Liver (tissue), 8 donors: ENCODE measurements at regions not wholly inside any gene's neighbourhood (a gene's known extent, or its start where the extent isn't known, plus 50 kb on each side); places are given as distances from the start of the nearest gene placed in this dataset.

ENCODE experiments used
- DNase-seq: peaks from one replicate; pipeline ENCODE4 v3.0.0-alpha.2; 2017; ENCODE audit warnings: low spot score
- H3K27ac ChIP-seq, 2 donors: one replicate each; pipeline ENCODE4 v1.7.0; 2013; ENCODE audit warnings: inconsistent platforms in 2 of 2, low read length in 2 of 2, control low read depth in 1 of 2, low read depth in 1 of 2, mild to moderate bottlenecking in 1 of 2
- H3K27me3 ChIP-seq, 4 donors: one replicate each; pipeline versions ENCODE4 v1.6.1 to v1.7.0; 2013; ENCODE audit warnings: low read length in 3 of 4, inconsistent platforms in 1 of 4, mild to moderate bottlenecking in 1 of 4, moderate library complexity in 1 of 4; ENCODE audit not compliant: control insufficient read depth in 4 of 4, insufficient read depth in 4 of 4
- H3K36me3 ChIP-seq, 4 donors: one replicate each; pipeline versions ENCODE4 v1.6.1 to v1.7.0; 2013; ENCODE audit warnings: low read length in 3 of 4, mild to moderate bottlenecking in 3 of 4, low read depth in 1 of 4, moderate library complexity in 1 of 4; ENCODE audit not compliant: control insufficient read depth in 4 of 4, insufficient read depth in 3 of 4
- H3K4me1 ChIP-seq, 4 donors: one replicate each; pipeline versions ENCODE4 v1.6.1 to v1.7.0; 2013; ENCODE audit warnings: low read length in 3 of 4, mild to moderate bottlenecking in 3 of 4, moderate library complexity in 1 of 4; ENCODE audit not compliant: control insufficient read depth in 4 of 4, insufficient read depth in 4 of 4
- H3K4me3 ChIP-seq, 3 donors: one replicate each; pipeline versions ENCODE4 v1.6.1 to v1.7.0; 2013; ENCODE audit warnings: low read length in 3 of 3, control low read depth in 1 of 3, low read depth in 1 of 3, mild to moderate bottlenecking in 1 of 3
- H3K9ac ChIP-seq, 2 donors: one replicate each; pipeline ENCODE4 v1.7.0; 2013; ENCODE audit warnings: low read length in 2 of 2, mild to moderate bottlenecking in 2 of 2, moderate library complexity in 2 of 2, control low read depth in 1 of 2, low read depth in 1 of 2
- H3K9me3 ChIP-seq, 4 donors: one replicate each; pipeline versions ENCODE4 v1.6.1 to v1.7.0; 2013; ENCODE audit warnings: low read length in 3 of 4; ENCODE audit not compliant: control insufficient read depth in 4 of 4
- EGR1 ChIP-seq, 2 donors: IDR thresholded peaks; 2 replicates each; pipeline ENCODE4 v1.6.1; 2016 to 2018; ENCODE audit warnings: antibody characterized with exemption in 2 of 2, low read depth in 2 of 2
- FOXA1 ChIP-seq: IDR thresholded peaks from 2 replicates; pipeline ENCODE4 v1.6.1; 2016; ENCODE audit warnings: antibody characterized with exemption
- FOXA2 ChIP-seq: IDR thresholded peaks from 2 replicates; pipeline ENCODE4 v1.6.1; 2016; ENCODE audit warnings: antibody characterized with exemption
- GABPA ChIP-seq, 2 donors: IDR thresholded peaks in 1 of 2; conservative IDR thresholded peaks in 1 of 2; 2 replicates each; pipeline ENCODE4 v1.6.1; 2016; ENCODE audit warnings: antibody characterized with exemption in 2 of 2, mild to moderate bottlenecking in 1 of 2, moderate library complexity in 1 of 2
- HNF4A ChIP-seq, 2 donors: conservative IDR thresholded peaks; 2 replicates each; pipeline ENCODE4 v1.6.1; 2016; ENCODE audit warnings: antibody characterized with exemption in 2 of 2, mild to moderate bottlenecking in 2 of 2
- HNF4G ChIP-seq: IDR thresholded peaks from 2 replicates; pipeline ENCODE4 v1.6.1; 2016; ENCODE audit warnings: antibody characterized with exemption
- JUND ChIP-seq, 2 donors: IDR thresholded peaks; 2 replicates each; pipeline ENCODE4 v1.6.1; 2016; ENCODE audit warnings: antibody characterized with exemption in 2 of 2
- NR2F2 ChIP-seq: IDR thresholded peaks from 2 replicates; pipeline ENCODE4 v1.6.1; 2016; ENCODE audit warnings: antibody characterized with exemption
- RAD21 ChIP-seq, 2 donors: IDR thresholded peaks; 2 replicates each; pipeline ENCODE4 v1.6.1; 2016; ENCODE audit warnings: antibody characterized with exemption in 2 of 2, mild to moderate bottlenecking in 2 of 2
- RXRA ChIP-seq, 2 donors: IDR thresholded peaks; 2 replicates each; pipeline ENCODE4 v1.6.1; 2017 to 2018; ENCODE audit warnings: antibody characterized with exemption in 2 of 2, mild to moderate bottlenecking in 1 of 2
- SP1 ChIP-seq: IDR thresholded peaks from 2 replicates; pipeline ENCODE4 v1.6.1; 2018; ENCODE audit warnings: antibody characterized with exemption, mild to moderate bottlenecking
- TAF1 ChIP-seq: conservative IDR thresholded peaks from 2 replicates; pipeline ENCODE4 v1.6.1; 2016; ENCODE audit warnings: antibody characterized with exemption, mild to moderate bottlenecking
- YY1 ChIP-seq: IDR thresholded peaks from 2 replicates; pipeline ENCODE4 v1.6.1; 2016; ENCODE audit warnings: antibody characterized with exemption, mild to moderate bottlenecking
- WGBS: extraction: QIAGEN DNeasy Blood & Tissue Kit; methylation state at CpG from one replicate; pipeline ENCODE4 v1.1.7; 2013; 5-methylcytosine and 5-hydroxymethylcytosine counted together
- TF ChIP-seq, protein P1 (sequence below): IDR thresholded peaks from 2 replicates; pipeline ENCODE4 v1.6.1; 2016; ENCODE audit warnings: antibody characterized with exemption
- TF ChIP-seq, protein P2 (sequence below): IDR thresholded peaks from 2 replicates; pipeline ENCODE4 v1.6.1; 2016; ENCODE audit warnings: antibody characterized with exemption, mild to moderate bottlenecking
- TF ChIP-seq, protein P3 (sequence below): IDR thresholded peaks from 2 replicates; pipeline ENCODE4 v1.6.1; 2016; ENCODE audit warnings: antibody characterized with exemption
- TF ChIP-seq, protein P4 (sequence below): fragments of 150-350 bp; IDR thresholded peaks from 2 replicates; pipeline ENCODE4 v1.5.1; 2017; ENCODE audit warnings: improper control_type of control experiment, low read depth, low read length; ENCODE audit not compliant: missing input control
- TF ChIP-seq, protein P5 (sequence below): IDR thresholded peaks from 2 replicates; pipeline ENCODE4 v1.6.1; 2016; ENCODE audit warnings: antibody characterized with exemption
- donor health status: healthy.
- donor health status: healthy.
- donor health status: healthy.
- donor health status: healthy.
- donor health status: healthy.

DNA sequence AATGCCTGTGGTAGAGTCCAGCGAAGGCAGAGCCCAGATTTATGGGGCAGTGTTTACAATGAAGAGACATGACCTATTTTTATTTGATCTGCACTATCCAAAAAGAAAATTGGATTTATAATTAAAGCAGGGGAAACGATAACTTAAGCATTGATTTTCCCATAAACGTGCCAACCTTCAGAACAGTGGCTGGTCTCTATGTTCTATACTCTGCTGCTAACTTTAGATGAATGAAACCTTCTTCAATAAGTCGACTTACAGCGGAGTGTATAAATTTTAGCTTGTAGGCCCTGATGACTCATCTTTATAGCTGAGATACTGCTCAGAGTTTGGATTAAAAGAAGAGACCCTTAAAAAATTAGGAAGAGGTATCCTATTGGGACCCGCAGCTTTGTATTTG is 452.6 kb downstream of the TLR4 start:
- WGBS: 79% methylated on average over 6 of the region's 6 CpGs
- H3K27ac ChIP-seq: no peak overlapping the region
- H3K4me1 ChIP-seq: no peaks in the 10 kb centered on the region
- TF ChIP-seq, protein P1, sequence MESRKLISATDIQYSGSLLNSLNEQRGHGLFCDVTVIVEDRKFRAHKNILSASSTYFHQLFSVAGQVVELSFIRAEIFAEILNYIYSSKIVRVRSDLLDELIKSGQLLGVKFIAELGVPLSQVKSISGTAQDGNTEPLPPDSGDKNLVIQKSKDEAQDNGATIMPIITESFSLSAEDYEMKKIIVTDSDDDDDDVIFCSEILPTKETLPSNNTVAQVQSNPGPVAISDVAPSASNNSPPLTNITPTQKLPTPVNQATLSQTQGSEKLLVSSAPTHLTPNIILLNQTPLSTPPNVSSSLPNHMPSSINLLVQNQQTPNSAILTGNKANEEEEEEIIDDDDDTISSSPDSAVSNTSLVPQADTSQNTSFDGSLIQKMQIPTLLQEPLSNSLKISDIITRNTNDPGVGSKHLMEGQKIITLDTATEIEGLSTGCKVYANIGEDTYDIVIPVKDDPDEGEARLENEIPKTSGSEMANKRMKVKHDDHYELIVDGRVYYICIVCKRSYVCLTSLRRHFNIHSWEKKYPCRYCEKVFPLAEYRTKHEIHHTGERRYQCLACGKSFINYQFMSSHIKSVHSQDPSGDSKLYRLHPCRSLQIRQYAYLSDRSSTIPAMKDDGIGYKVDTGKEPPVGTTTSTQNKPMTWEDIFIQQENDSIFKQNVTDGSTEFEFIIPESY: no peak
- TF ChIP-seq FOXA1 (no peak), YY1 (no peak), RAD21 (IDR thresholded peaks at IDR 0.05) (no peak), TAF1 (no peak), FOXA2 (no peak)
- no peaks in the 10 kb centered on the region for H3K9me3 ChIP-seq
- no peak overlapping the region for H3K9ac ChIP-seq
- H3K27me3 ChIP-seq: no peaks in the 10 kb centered on the region
- no peaks in the 10 kb centered on the region for H3K36me3 ChIP-seq
- H3K4me3 ChIP-seq: no peak overlapping the region
- DNase-seq: no peak

DNA sequence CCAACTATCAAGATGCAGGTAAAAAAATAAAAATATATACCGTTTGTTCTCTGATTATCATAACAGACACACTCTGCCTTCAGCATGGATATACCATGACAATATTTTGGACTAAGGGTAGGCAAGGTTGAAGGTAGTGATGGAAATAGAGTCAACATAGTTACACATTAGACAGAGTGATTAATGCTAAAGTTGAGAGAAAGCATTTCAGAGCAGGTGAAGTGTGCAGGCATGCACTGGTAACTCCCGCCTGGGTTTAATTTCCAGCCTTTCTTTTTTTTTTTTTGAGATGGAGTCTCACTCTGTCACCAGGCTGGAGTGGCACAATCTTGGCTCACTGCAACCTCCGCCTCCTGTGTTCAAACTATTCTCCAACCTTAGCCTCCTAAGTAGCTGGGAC is 458.5 kb downstream of the TLR4 start:
- Histone ChIP-seq H3K9ac (no peak overlapping the region), H3K9me3 (no peaks in the 10 kb centered on the region), H3K4me3 (no peak overlapping the region), H3K36me3 (no peaks in the 10 kb centered on the region), H3K27ac (no peak overlapping the region), H3K4me1 (no peaks in the 10 kb centered on the region), H3K27me3 (peaks cover 0 to 8% (median 0%) of the 10 kb centered on the region in 4 donors)
- no peak for DNase-seq
- 80% methylated on average over 3 of the region's 3 CpGs for WGBS
- TF ChIP-seq JUND (IDR thresholded peaks at IDR 0.05) (no peak), TAF1 (no peak), YY1 (no peak), SP1 (no peak), RXRA (IDR thresholded peaks at IDR 0.05) (no peak), EGR1 (IDR thresholded peaks at IDR 0.05; ENCODE audit: low read depth in 2 of 2) (no peak), RAD21 (IDR thresholded peaks at IDR 0.05) (no peak), HNF4G (no peak), FOXA1 (no peak), FOXA2 (no peak), GABPA (IDR thresholded peaks at IDR 0.05 in 1 of 2, conservative IDR thresholded peaks at IDR 0.05 in 1 of 2) (no peak), NR2F2 (no peak), HNF4A (conservative IDR thresholded peaks at IDR 0.05) (no peak)
- TF ChIP-seq, protein P1: no peak
- TF ChIP-seq, protein P2, sequence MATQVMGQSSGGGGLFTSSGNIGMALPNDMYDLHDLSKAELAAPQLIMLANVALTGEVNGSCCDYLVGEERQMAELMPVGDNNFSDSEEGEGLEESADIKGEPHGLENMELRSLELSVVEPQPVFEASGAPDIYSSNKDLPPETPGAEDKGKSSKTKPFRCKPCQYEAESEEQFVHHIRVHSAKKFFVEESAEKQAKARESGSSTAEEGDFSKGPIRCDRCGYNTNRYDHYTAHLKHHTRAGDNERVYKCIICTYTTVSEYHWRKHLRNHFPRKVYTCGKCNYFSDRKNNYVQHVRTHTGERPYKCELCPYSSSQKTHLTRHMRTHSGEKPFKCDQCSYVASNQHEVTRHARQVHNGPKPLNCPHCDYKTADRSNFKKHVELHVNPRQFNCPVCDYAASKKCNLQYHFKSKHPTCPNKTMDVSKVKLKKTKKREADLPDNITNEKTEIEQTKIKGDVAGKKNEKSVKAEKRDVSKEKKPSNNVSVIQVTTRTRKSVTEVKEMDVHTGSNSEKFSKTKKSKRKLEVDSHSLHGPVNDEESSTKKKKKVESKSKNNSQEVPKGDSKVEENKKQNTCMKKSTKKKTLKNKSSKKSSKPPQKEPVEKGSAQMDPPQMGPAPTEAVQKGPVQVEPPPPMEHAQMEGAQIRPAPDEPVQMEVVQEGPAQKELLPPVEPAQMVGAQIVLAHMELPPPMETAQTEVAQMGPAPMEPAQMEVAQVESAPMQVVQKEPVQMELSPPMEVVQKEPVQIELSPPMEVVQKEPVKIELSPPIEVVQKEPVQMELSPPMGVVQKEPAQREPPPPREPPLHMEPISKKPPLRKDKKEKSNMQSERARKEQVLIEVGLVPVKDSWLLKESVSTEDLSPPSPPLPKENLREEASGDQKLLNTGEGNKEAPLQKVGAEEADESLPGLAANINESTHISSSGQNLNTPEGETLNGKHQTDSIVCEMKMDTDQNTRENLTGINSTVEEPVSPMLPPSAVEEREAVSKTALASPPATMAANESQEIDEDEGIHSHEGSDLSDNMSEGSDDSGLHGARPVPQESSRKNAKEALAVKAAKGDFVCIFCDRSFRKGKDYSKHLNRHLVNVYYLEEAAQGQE: no peak
- TF ChIP-seq, protein P3, sequence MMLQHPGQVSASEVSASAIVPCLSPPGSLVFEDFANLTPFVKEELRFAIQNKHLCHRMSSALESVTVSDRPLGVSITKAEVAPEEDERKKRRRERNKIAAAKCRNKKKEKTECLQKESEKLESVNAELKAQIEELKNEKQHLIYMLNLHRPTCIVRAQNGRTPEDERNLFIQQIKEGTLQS: no peak
- TF ChIP-seq, protein P4, sequence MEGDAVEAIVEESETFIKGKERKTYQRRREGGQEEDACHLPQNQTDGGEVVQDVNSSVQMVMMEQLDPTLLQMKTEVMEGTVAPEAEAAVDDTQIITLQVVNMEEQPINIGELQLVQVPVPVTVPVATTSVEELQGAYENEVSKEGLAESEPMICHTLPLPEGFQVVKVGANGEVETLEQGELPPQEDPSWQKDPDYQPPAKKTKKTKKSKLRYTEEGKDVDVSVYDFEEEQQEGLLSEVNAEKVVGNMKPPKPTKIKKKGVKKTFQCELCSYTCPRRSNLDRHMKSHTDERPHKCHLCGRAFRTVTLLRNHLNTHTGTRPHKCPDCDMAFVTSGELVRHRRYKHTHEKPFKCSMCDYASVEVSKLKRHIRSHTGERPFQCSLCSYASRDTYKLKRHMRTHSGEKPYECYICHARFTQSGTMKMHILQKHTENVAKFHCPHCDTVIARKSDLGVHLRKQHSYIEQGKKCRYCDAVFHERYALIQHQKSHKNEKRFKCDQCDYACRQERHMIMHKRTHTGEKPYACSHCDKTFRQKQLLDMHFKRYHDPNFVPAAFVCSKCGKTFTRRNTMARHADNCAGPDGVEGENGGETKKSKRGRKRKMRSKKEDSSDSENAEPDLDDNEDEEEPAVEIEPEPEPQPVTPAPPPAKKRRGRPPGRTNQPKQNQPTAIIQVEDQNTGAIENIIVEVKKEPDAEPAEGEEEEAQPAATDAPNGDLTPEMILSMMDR: no peak
- TF ChIP-seq, protein P5, sequence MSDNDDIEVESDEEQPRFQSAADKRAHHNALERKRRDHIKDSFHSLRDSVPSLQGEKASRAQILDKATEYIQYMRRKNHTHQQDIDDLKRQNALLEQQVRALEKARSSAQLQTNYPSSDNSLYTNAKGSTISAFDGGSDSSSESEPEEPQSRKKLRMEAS: no peak
